GM23338 (cell line): ENCODE measurements at regions not wholly inside any gene's neighbourhood (a gene's known extent, or its start where the extent isn't known, plus 50 kb on each side); places are given as distances from the start of the nearest gene placed in this dataset.

ENCODE experiments used
- ATAC-seq: fragments of 200-7000 bp; cut with Tn5 transposase; 3 replicates; pipeline ENCODE4 v1.9.1; 2020
- DNase-seq: peaks from one replicate; pipeline ENCODE4 v3.0.0-alpha.2; 2015; ENCODE audit warnings: low spot score
- H2AFZ ChIP-seq: fragments of 200-600 bp; sonication (generic); 2 replicates; pipeline ENCODE4 v1.8.0; 2016; ENCODE audit warnings: antibody characterized with exemption, mild to moderate bottlenecking, moderate library complexity
- H3F3A ChIP-seq: fragments of 200-600 bp; sonication (generic); replicated peaks from 2 replicates; pipeline ENCODE4 v1.8.0; 2017; ENCODE audit warnings: antibody characterized with exemption, mixed run types, low read depth
- H3K27ac ChIP-seq: fragments of 200-600 bp; sonication (generic); 2 replicates; pipeline ENCODE4 v1.6.1; 2016; ENCODE audit warnings: low read depth
- H3K27me3 ChIP-seq: fragments of 200-600 bp; sonication (generic); 2 replicates; pipeline ENCODE4 v1.8.0; 2016; ENCODE audit warnings: mild to moderate bottlenecking, mixed run types, moderate library complexity; ENCODE audit not compliant: insufficient read depth
- H3K36me3 ChIP-seq: fragments of 200-600 bp; sonication (generic); 2 replicates; pipeline ENCODE4 v1.8.0; 2016; ENCODE audit warnings: mild to moderate bottlenecking; ENCODE audit not compliant: insufficient read depth
- H3K4me1 ChIP-seq: fragments of 200-600 bp; sonication (generic); 2 replicates; pipeline ENCODE4 v1.8.0; 2016; ENCODE audit warnings: mild to moderate bottlenecking, moderate library complexity; ENCODE audit not compliant: insufficient read depth
- H3K4me2 ChIP-seq: fragments of 200-600 bp; sonication (generic); 2 replicates; pipeline ENCODE4 v1.7.1; 2017; ENCODE audit warnings: mixed run types
- H3K4me3 ChIP-seq: fragments of 200-600 bp; sonication (generic); 2 replicates; pipeline ENCODE4 v1.6.1; 2016; ENCODE audit warnings: mixed run types
- H3K79me2 ChIP-seq: fragments of 200-600 bp; sonication (generic); replicated peaks from 2 replicates; pipeline ENCODE4 v1.8.0; 2017; ENCODE audit warnings: mild to moderate bottlenecking; ENCODE audit not compliant: insufficient read depth
- H3K9me2 ChIP-seq: fragments of 200-600 bp; sonication (generic); 2 replicates; pipeline ENCODE4 v1.8.0; 2017; ENCODE audit not compliant: insufficient read depth
- H4K20me1 ChIP-seq: fragments of 200-600 bp; sonication (generic); replicated peaks from 2 replicates; pipeline ENCODE4 v1.8.0; 2017; ENCODE audit warnings: mild to moderate bottlenecking; ENCODE audit not compliant: insufficient read depth
- H3K27ac Mint-ChIP-seq: 2 replicates; pipeline ENCODE4 v1.8.0; 2020; ENCODE audit warnings: inconsistent platforms, mild to moderate bottlenecking, moderate library complexity, mixed read lengths
- H3K27me3 Mint-ChIP-seq: 3 replicates; pipeline ENCODE4 v1.8.0; 2022; ENCODE audit warnings: low read depth, mild to moderate bottlenecking, moderate library complexity, mixed read lengths, inconsistent platforms; ENCODE audit not compliant: insufficient read depth, poor library complexity
- H3K36me3 Mint-ChIP-seq: 3 replicates; pipeline ENCODE4 v1.8.0; 2021; ENCODE audit warnings: low read depth, mild to moderate bottlenecking, inconsistent platforms, moderate library complexity, mixed read lengths
- H3K4me1 Mint-ChIP-seq: 3 replicates; pipeline ENCODE4 v1.8.0; 2020; ENCODE audit warnings: mild to moderate bottlenecking, inconsistent platforms, mixed read lengths
- H3K4me3 Mint-ChIP-seq: 3 replicates; pipeline ENCODE4 v1.8.0; 2021; ENCODE audit warnings: moderate library complexity, mild to moderate bottlenecking, inconsistent platforms, mixed read lengths
- H3K9me3 Mint-ChIP-seq: 3 replicates; pipeline ENCODE4 v1.8.0; 2020; ENCODE audit warnings: moderate library complexity, mild to moderate bottlenecking, inconsistent platforms, mixed read lengths
- CREB1 ChIP-seq: fragments of 250-450 bp; sonication (Bioruptor Pico); IDR thresholded peaks from 2 replicates; pipeline ENCODE4 v1.5.0; 2020; ENCODE audit warnings: low read depth, mild to moderate bottlenecking, moderate library complexity
- EZH2 ChIP-seq: fragments of 200-600 bp; sonication (generic); IDR thresholded peaks from one replicate; pipeline ENCODE4 v1.8.0; 2017; ENCODE audit warnings: antibody characterized with exemption, mild to moderate bottlenecking, low read depth; ENCODE audit not compliant: unreplicated experiment
- EZH2phosphoT487 ChIP-seq: fragments of 200-600 bp; sonication (generic); IDR thresholded peaks from one replicate; pipeline ENCODE4 v1.8.1; 2018; ENCODE audit warnings: antibody characterized with exemption; ENCODE audit not compliant: unreplicated experiment
- JUNB ChIP-seq: IDR thresholded peaks from one replicate; pipeline ENCODE4 v1.6.1; 2016; ENCODE audit warnings: antibody characterized with exemption; ENCODE audit not compliant: unreplicated experiment
- NANOG ChIP-seq: IDR thresholded peaks from 2 replicates; pipeline ENCODE4 v1.6.1; 2016; ENCODE audit warnings: antibody characterized with exemption, borderline replicate concordance
- POLR2AphosphoS5 ChIP-seq: IDR thresholded peaks from 2 replicates; pipeline ENCODE4 v1.6.1; 2016; ENCODE audit warnings: antibody characterized with exemption, low read depth
- STAT1 ChIP-seq: IDR thresholded peaks from one replicate; pipeline ENCODE4 v1.6.1; 2016; ENCODE audit warnings: antibody characterized with exemption; ENCODE audit not compliant: unreplicated experiment
- ZNF114 ChIP-seq: fragments of 250-450 bp; sonication (Bioruptor Pico); IDR thresholded peaks from 2 replicates; pipeline ENCODE4 v1.5.0; 2020; ENCODE audit warnings: mild to moderate bottlenecking, moderate library complexity
- ZNF331 ChIP-seq: fragments of 250-450 bp; sonication (Bioruptor Pico); IDR thresholded peaks from 2 replicates; pipeline ENCODE4 v1.5.0; 2020; ENCODE audit warnings: low read depth, mild to moderate bottlenecking, moderate library complexity
- TF ChIP-seq, protein P1 (sequence below): fragments of 250-450 bp; sonication (Bioruptor Pico); IDR thresholded peaks from 2 replicates; pipeline ENCODE4 v1.5.0; 2020; ENCODE audit warnings: mild to moderate bottlenecking, moderate library complexity
- TF ChIP-seq, protein P2 (sequence below), 2 experiments: fragments of 200-600 bp in 1 of 2; sonication (generic) in 1 of 2; conservative IDR thresholded peaks; 2 replicates each; pipeline versions ENCODE4 v1.5.1 to v1.6.1; 2016 to 2017; ENCODE audit warnings: antibody characterized with exemption in 2 of 2, low read depth in 2 of 2, mild to moderate bottlenecking in 2 of 2, moderate library complexity in 1 of 2
- TF ChIP-seq, protein P3 (sequence below): IDR thresholded peaks from one replicate; pipeline ENCODE4 v1.6.1; 2018; ENCODE audit warnings: antibody characterized with exemption; ENCODE audit not compliant: unreplicated experiment
- TF ChIP-seq, protein P4 (sequence below): IDR thresholded peaks from 2 replicates; pipeline ENCODE4 v1.6.1; 2016; ENCODE audit warnings: antibody characterized with exemption

DNA sequence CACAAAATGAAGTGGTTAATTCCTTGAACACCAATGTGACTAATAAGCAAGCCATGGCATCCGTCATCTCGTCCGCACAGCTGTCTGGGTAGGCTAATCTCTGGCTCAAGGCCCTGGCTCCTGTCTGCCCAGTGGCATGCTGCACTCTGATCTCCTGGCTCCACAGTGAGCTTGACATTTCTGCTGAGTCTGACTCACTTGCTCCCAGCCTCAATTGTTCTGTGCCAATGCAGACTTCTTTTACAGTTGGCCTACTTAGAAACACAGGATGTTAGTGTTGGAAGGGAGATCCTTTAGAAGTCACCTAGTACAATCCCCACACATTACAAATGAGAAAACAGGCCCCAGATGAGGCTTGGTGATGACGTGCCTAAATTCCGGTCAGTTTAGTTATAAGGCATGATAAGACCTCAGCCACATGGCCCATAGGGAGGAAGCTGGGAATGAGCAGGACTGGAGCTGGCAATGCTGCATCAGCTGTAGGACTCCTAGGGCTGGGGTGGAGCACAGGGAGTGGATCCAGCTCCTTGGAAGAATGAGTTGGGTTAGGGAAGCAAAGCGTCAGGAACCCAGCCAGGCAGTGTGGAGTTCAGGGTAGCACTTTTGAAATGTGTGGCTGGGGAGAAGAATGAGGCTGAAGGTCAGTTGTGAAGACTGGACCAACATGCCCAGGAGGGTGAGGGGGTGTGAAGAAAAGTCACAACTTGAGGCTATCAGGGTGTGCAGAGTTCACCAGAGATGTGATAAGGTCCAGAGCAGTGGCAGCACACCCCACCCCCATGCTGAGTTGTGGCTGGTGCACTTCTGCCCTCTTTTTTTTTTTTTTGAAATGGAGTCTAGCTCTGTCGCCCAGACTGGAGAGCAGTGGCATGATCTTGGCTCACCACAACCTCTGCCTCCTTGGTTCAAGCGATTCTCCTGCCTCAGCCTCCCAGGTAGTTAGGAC is 70.2 kb upstream of the EED start:
- ATAC-seq = no peak
- Mint-ChIP-seq H3K36me3 (no peaks in the 10 kb centered on the region), H3K4me1 (no peaks in the 10 kb centered on the region; the same call in 2 of the 3 replicates), H3K27me3 (no peaks in the 10 kb centered on the region), H3K27ac (no peak overlapping the region), H3K4me3 (no peak overlapping the region), H3K9me3 (no peaks in the 10 kb centered on the region)
- Histone ChIP-seq H3K36me3 (no peaks in the 10 kb centered on the region), H3K4me2 (no peak overlapping the region), H3K4me1 (no peaks in the 10 kb centered on the region; the same call in 1 of the 2 replicates), H2AFZ (no peak overlapping the region), H3K27ac (no peak overlapping the region), H3K79me2 (no peaks in the 10 kb centered on the region), H3K4me3 (no peak overlapping the region), H4K20me1 (no peaks in the 10 kb centered on the region), H3K9me2 (no peaks in the 10 kb centered on the region), H3K27me3 (no peaks in the 10 kb centered on the region), H3F3A (no peaks in the 10 kb centered on the region)
- no peak for TF ChIP-seq STAT1
- no peak for TF ChIP-seq CREB1
- TF ChIP-seq EZH2phosphoT487 = no peak
- no peak for TF ChIP-seq NANOG
- TF ChIP-seq, protein P1, sequence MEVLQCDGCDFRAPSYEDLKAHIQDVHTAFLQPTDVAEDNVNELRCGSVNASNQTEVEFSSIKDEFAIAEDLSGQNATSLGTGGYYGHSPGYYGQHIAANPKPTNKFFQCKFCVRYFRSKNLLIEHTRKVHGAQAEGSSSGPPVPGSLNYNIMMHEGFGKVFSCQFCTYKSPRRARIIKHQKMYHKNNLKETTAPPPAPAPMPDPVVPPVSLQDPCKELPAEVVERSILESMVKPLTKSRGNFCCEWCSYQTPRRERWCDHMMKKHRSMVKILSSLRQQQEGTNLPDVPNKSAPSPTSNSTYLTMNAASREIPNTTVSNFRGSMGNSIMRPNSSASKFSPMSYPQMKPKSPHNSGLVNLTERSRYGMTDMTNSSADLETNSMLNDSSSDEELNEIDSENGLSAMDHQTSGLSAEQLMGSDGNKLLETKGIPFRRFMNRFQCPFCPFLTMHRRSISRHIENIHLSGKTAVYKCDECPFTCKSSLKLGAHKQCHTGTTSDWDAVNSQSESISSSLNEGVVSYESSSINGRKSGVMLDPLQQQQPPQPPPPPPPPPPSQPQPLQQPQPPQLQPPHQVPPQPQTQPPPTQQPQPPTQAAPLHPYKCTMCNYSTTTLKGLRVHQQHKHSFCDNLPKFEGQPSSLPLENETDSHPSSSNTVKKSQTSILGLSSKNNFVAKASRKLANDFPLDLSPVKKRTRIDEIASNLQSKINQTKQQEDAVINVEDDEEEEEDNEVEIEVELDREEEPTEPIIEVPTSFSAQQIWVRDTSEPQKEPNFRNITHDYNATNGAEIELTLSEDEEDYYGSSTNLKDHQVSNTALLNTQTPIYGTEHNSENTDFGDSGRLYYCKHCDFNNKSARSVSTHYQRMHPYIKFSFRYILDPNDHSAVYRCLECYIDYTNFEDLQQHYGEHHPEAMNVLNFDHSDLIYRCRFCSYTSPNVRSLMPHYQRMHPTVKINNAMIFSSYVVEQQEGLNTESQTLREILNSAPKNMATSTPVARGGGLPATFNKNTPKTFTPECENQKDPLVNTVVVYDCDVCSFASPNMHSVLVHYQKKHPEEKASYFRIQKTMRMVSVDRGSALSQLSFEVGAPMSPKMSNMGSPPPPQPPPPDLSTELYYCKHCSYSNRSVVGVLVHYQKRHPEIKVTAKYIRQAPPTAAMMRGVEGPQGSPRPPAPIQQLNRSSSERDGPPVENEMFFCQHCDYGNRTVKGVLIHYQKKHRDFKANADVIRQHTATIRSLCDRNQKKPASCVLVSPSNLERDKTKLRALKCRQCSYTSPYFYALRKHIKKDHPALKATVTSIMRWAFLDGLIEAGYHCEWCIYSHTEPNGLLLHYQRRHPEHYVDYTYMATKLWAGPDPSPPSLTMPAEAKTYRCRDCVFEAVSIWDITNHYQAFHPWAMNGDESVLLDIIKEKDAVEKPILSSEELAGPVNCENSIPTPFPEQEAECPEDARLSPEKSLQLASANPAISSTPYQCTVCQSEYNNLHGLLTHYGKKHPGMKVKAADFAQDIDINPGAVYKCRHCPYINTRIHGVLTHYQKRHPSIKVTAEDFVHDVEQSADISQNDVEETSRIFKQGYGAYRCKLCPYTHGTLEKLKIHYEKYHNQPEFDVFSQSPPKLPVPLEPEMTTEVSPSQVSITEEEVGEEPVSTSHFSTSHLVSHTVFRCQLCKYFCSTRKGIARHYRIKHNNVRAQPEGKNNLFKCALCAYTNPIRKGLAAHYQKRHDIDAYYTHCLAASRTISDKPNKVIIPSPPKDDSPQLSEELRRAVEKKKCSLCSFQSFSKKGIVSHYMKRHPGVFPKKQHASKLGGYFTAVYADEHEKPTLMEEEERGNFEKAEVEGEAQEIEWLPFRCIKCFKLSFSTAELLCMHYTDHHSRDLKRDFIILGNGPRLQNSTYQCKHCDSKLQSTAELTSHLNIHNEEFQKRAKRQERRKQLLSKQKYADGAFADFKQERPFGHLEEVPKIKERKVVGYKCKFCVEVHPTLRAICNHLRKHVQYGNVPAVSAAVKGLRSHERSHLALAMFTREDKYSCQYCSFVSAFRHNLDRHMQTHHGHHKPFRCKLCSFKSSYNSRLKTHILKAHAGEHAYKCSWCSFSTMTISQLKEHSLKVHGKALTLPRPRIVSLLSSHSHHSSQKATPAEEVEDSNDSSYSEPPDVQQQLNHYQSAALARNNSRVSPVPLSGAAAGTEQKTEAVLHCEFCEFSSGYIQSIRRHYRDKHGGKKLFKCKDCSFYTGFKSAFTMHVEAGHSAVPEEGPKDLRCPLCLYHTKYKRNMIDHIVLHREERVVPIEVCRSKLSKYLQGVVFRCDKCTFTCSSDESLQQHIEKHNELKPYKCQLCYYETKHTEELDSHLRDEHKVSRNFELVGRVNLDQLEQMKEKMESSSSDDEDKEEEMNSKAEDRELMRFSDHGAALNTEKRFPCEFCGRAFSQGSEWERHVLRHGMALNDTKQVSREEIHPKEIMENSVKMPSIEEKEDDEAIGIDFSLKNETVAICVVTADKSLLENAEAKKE (CRISPR knock-in tag) = no peak
- no peak for TF ChIP-seq EZH2
- no peak for TF ChIP-seq ZNF331 (CRISPR knock-in tag)
- TF ChIP-seq JUNB = no peak
- TF ChIP-seq, protein P2, sequence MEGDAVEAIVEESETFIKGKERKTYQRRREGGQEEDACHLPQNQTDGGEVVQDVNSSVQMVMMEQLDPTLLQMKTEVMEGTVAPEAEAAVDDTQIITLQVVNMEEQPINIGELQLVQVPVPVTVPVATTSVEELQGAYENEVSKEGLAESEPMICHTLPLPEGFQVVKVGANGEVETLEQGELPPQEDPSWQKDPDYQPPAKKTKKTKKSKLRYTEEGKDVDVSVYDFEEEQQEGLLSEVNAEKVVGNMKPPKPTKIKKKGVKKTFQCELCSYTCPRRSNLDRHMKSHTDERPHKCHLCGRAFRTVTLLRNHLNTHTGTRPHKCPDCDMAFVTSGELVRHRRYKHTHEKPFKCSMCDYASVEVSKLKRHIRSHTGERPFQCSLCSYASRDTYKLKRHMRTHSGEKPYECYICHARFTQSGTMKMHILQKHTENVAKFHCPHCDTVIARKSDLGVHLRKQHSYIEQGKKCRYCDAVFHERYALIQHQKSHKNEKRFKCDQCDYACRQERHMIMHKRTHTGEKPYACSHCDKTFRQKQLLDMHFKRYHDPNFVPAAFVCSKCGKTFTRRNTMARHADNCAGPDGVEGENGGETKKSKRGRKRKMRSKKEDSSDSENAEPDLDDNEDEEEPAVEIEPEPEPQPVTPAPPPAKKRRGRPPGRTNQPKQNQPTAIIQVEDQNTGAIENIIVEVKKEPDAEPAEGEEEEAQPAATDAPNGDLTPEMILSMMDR (conservative IDR thresholded peaks at IDR 0.05; ENCODE audit: low read depth in 2 of 2) = no peak
- no peak for TF ChIP-seq ZNF114
- TF ChIP-seq, protein P3, sequence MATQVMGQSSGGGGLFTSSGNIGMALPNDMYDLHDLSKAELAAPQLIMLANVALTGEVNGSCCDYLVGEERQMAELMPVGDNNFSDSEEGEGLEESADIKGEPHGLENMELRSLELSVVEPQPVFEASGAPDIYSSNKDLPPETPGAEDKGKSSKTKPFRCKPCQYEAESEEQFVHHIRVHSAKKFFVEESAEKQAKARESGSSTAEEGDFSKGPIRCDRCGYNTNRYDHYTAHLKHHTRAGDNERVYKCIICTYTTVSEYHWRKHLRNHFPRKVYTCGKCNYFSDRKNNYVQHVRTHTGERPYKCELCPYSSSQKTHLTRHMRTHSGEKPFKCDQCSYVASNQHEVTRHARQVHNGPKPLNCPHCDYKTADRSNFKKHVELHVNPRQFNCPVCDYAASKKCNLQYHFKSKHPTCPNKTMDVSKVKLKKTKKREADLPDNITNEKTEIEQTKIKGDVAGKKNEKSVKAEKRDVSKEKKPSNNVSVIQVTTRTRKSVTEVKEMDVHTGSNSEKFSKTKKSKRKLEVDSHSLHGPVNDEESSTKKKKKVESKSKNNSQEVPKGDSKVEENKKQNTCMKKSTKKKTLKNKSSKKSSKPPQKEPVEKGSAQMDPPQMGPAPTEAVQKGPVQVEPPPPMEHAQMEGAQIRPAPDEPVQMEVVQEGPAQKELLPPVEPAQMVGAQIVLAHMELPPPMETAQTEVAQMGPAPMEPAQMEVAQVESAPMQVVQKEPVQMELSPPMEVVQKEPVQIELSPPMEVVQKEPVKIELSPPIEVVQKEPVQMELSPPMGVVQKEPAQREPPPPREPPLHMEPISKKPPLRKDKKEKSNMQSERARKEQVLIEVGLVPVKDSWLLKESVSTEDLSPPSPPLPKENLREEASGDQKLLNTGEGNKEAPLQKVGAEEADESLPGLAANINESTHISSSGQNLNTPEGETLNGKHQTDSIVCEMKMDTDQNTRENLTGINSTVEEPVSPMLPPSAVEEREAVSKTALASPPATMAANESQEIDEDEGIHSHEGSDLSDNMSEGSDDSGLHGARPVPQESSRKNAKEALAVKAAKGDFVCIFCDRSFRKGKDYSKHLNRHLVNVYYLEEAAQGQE = no peak
- TF ChIP-seq, protein P4, sequence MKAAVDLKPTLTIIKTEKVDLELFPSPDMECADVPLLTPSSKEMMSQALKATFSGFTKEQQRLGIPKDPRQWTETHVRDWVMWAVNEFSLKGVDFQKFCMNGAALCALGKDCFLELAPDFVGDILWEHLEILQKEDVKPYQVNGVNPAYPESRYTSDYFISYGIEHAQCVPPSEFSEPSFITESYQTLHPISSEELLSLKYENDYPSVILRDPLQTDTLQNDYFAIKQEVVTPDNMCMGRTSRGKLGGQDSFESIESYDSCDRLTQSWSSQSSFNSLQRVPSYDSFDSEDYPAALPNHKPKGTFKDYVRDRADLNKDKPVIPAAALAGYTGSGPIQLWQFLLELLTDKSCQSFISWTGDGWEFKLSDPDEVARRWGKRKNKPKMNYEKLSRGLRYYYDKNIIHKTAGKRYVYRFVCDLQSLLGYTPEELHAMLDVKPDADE = no peak
- no peak for TF ChIP-seq POLR2AphosphoS5
- DNase-seq = no peak
